ENCODE measurements at regions not wholly inside any gene's neighbourhood (a gene's known extent, or its start where the extent isn't known, plus 50 kb on each side); places are given as distances from the start of the nearest gene placed in this dataset.

DNA sequence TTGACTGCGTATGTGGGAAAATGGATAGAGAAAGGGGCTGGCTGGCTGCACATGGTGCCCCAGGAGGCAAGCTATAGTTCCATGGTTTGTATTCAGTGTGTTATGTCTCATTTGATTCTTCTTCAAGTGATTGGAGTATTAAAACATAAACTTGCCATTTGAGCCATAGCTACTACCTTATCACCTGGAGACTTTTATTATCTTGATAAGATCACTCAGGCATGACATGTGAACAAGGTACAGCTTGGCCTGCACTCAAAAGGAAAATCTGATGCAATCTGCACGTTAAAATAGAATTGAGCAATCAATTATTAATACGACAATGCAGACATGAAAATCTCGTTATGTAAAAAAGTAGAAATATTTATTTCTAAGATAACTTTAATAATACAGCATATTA lies 116.9 kb downstream of the RND3 start:
- TF ChIP-seq CTCF (IDR thresholded peaks at IDR 0.05): no peak
- TF ChIP-seq ZFX (IDR thresholded peaks at IDR 0.05; ENCODE audit: borderline replicate concordance): no peak
